A549 (cell line): ENCODE measurements at regions not wholly inside any gene's neighbourhood (a gene's known extent, or its start where the extent isn't known, plus 50 kb on each side); places are given as distances from the start of the nearest gene placed in this dataset.

Source experiments
- ATAC-seq, 2 experiments: fragments of 200-7000 bp in 1 of 2; fragments of >200 bp in 1 of 2; cut with Nextera tagmentation in 1 of 2; cut with Tn5 transposase in 1 of 2; 3 replicates each; pipeline versions ENCODE4 v1.8.0 to v1.9.1; 2018 to 2020; ENCODE audit warnings: mild to moderate bottlenecking in 1 of 2, moderate library complexity in 1 of 2
- CTCF ChIA-PET: fragments of 300-600 bp; sonication (Branson Sonifier 250); formaldehyde crosslinking; extraction: SDS; loops from one replicate; lab custom pipeline; 2021; ENCODE audit warnings: antibody characterized with exemption, inconsistent platforms; lab: Yijun Ruan, JAX
- POLR2A ChIA-PET: fragments of 350-600 bp; formaldehyde crosslinking; extraction: SDS; loops from one replicate; lab custom pipeline; 2021; ENCODE audit warnings: antibody characterized with exemption, inconsistent platforms; lab: Yijun Ruan, JAX
- DNase-seq, 2 experiments: peaks; one replicate each; pipeline versions ENCODE4 v3.0.0 to v3.0.0-alpha.2; 2011 to 2016; ENCODE audit warnings: low read depth in 1 of 2, low spot score in 1 of 2
- FAIRE-seq: peaks from 2 replicates; lab custom pipeline; 2011; peaks lifted over from hg19 to GRCh38; lab: Jason Lieb, UNC
- H3K27ac ChIP-seq, 2 experiments: fragments of >200 bp; sonication (Bioruptor Twin); formaldehyde crosslinking; 3 replicates each; pipeline ENCODE4 v1.5.1; 2016 to 2017
- H3K4me1 ChIP-seq: fragments of >200 bp; sonication (Bioruptor Twin); formaldehyde crosslinking; 3 replicates; pipeline ENCODE4 v1.6.1; 2016
- H3K4me2 ChIP-seq: fragments of >200 bp; sonication (Bioruptor Twin); formaldehyde crosslinking; 3 replicates; pipeline ENCODE4 v1.6.1; 2016
- H3K4me3 ChIP-seq: fragments of >200 bp; sonication (Bioruptor Twin); formaldehyde crosslinking; 3 replicates; pipeline ENCODE4 v1.5.1; 2016
- H3K9me3 ChIP-seq: fragments of >200 bp; sonication (Bioruptor Twin); formaldehyde crosslinking; 3 replicates; pipeline ENCODE4 v1.6.1; 2016
- BHLHE40 ChIP-seq: IDR thresholded peaks from 2 replicates; pipeline ENCODE4 v1.6.1; 2012; ENCODE audit warnings: low read depth, low read length, inconsistent platforms
- CBX8 ChIP-seq: fragments of 200-600 bp; sonication (generic); IDR thresholded peaks from 2 replicates; pipeline ENCODE4 v1.6.1; 2016
- CHD2 ChIP-seq: fragments of 150-350 bp; IDR thresholded peaks from 2 replicates; pipeline ENCODE4 v1.6.1; 2014; ENCODE audit warnings: low read length; ENCODE audit not compliant: partially characterized antibody
- CHD4 ChIP-seq: fragments of 200-600 bp; sonication (generic); IDR thresholded peaks from 2 replicates; pipeline ENCODE4 v1.6.1; 2016; ENCODE audit warnings: antibody characterized with exemption, mild to moderate bottlenecking, borderline replicate concordance
- CTCF ChIP-seq: fragments of >200 bp; sonication (Bioruptor Twin); formaldehyde crosslinking; IDR thresholded peaks from 3 replicates; pipeline ENCODE4 v1.5.1; 2016
- EP300 ChIP-seq, 2 experiments: fragments of >200 bp; sonication (Bioruptor Twin); formaldehyde crosslinking; IDR thresholded peaks; 2 replicates in 1 of 2; 3 replicates in 1 of 2; pipeline ENCODE4 v1.6.1; 2016 to 2017
- FOSL2 ChIP-seq, 2 experiments: fragments of 450-650 bp in 1 of 2; fragments of >200 bp in 1 of 2; sonication (Bioruptor Twin) in 1 of 2; formaldehyde crosslinking; IDR thresholded peaks; 2 replicates each; pipeline versions ENCODE4 v1.5.0 to v1.6.1; 2016 to 2020; ENCODE audit warnings: mild to moderate bottlenecking in 1 of 2, moderate library complexity in 1 of 2
- GATA3 ChIP-seq: IDR thresholded peaks from 2 replicates; pipeline ENCODE4 v1.6.1; 2012; ENCODE audit warnings: borderline replicate concordance
- HDAC2 ChIP-seq: fragments of 200-600 bp; sonication (generic); IDR thresholded peaks from 2 replicates; pipeline ENCODE4 v1.6.1; 2016
- HOXB13 ChIP-seq: fragments of 250-450 bp; sonication (Bioruptor Pico); IDR thresholded peaks from 2 replicates; pipeline ENCODE4 v1.5.0; 2020; ENCODE audit warnings: low read depth, mild to moderate bottlenecking, moderate library complexity
- JUN ChIP-seq, 2 experiments: fragments of >200 bp; sonication (Bioruptor Twin); formaldehyde crosslinking; IDR thresholded peaks; 2 replicates in 1 of 2; 3 replicates in 1 of 2; pipeline ENCODE4 v1.6.1; 2016 to 2017
- JUNB ChIP-seq: fragments of >200 bp; sonication (Bioruptor Twin); formaldehyde crosslinking; IDR thresholded peaks from 2 replicates; pipeline ENCODE4 v1.6.1; 2016
- MAX ChIP-seq: IDR thresholded peaks from 2 replicates; pipeline ENCODE4 v1.6.1; 2012
- NR3C1 ChIP-seq: fragments of >200 bp; sonication (Bioruptor Twin); formaldehyde crosslinking; IDR thresholded peaks from 3 replicates; pipeline ENCODE4 v1.6.1; 2017
- RNF2 ChIP-seq: fragments of 200-600 bp; sonication (generic); IDR thresholded peaks from 2 replicates; pipeline ENCODE4 v1.6.1; 2016; ENCODE audit warnings: low read depth, mild to moderate bottlenecking, antibody characterized with exemption, moderate library complexity, borderline replicate concordance
- SMC3 ChIP-seq: fragments of >200 bp; sonication (Bioruptor Twin); formaldehyde crosslinking; IDR thresholded peaks from 3 replicates; pipeline ENCODE4 v1.6.1; 2018; ENCODE audit warnings: inconsistent platforms
- TFCP2L1 ChIP-seq: fragments of 250-450 bp; sonication (Bioruptor Pico); IDR thresholded peaks from 2 replicates; pipeline ENCODE4 v1.5.0; 2021; ENCODE audit warnings: mild to moderate bottlenecking
- ZFP36 ChIP-seq: fragments of 450-650 bp; IDR thresholded peaks from 2 replicates; pipeline ENCODE4 v1.6.1; 2014; ENCODE audit warnings: borderline replicate concordance; ENCODE audit not compliant: partially characterized antibody
- ZNF302 ChIP-seq: fragments of 250-450 bp; sonication (Bioruptor Pico); IDR thresholded peaks from 2 replicates; pipeline ENCODE4 v1.9.0; 2021; ENCODE audit warnings: inconsistent platforms, mild to moderate bottlenecking, moderate library complexity
- WGBS: methylation state at CpG from one replicate; pipeline ENCODE4 v1.1.6; 2017; ENCODE audit errors: missing lambda C conversion rate; 5-methylcytosine and 5-hydroxymethylcytosine counted together

- peaks cover 12% of the 10 kb centered on the region for H3K9me3 ChIP-seq
- H3K27ac ChIP-seq = no peak overlapping the region
- ChIA-PET POLR2A (no interaction called here), CTCF (no interaction called here)
- TF ChIP-seq BHLHE40 (no peak), TFCP2L1 (CRISPR knock-in tag) (no peak), ZFP36 (no peak), CTCF (no peak), FOSL2 (IDR thresholded peaks at IDR 0.05) (no peak), FOSL2 (CRISPR knock-in tag; IDR thresholded peaks at IDR 0.05) (no peak), ZNF302 (CRISPR knock-in tag) (no peak), CBX8 (no peak), SMC3 (no peak), HDAC2 (no peak)
- TF ChIP-seq, all 56 proteins: peak for 0
- ATAC-seq = no peak
- no peak overlapping the region for H3K4me2 ChIP-seq
- DNase-seq = no peak
- no peaks in the 10 kb centered on the region for H3K4me1 ChIP-seq
- H3K4me3 ChIP-seq = no peak overlapping the region
- FAIRE-seq = no peak
- 50% methylated on average over 1 of the region's 1 CpG for WGBS
These were observed 368.5 kb downstream of the MN1 start for GRCh38 chr22:27433099-27433498.

- ATAC-seq = no peak
- ChIA-PET POLR2A (no interaction called here), CTCF (interaction anchor here (0.9 to 1.2 kb wide), 2 partner anchors 7 to 27 kb away, joined by 3 read pairs; no protein-coding TSS in a partner anchor)
- Histone ChIP-seq H3K4me1 (no peaks in the 10 kb centered on the region), H3K4me2 (no peak overlapping the region), H3K4me3 (no peak overlapping the region), H3K9me3 (peaks cover 12% of the 10 kb centered on the region), H3K27ac (no peak overlapping the region)
- TF ChIP-seq FOSL2 (IDR thresholded peaks at IDR 0.05) = no peak
- no peak for TF ChIP-seq FOSL2 (CRISPR knock-in tag; IDR thresholded peaks at IDR 0.05)
- TF ChIP-seq MAX = no peak
- no peak for TF ChIP-seq NR3C1
- no peak for TF ChIP-seq RNF2
- TF ChIP-seq GATA3 = no peak
- TF ChIP-seq JUN (IDR thresholded peaks at IDR 0.05) = no peak
- no peak for TF ChIP-seq EP300 (IDR thresholded peaks at IDR 0.05)
- WGBS = 78% methylated on average over 4 of the region's 10 CpGs
- FAIRE-seq = no peak
- DNase-seq = no peak
These were observed 367.9 kb downstream of the MN1 start for GRCh38 chr22:27433585-27434190.

GRCh38 chr22:27434898-27435297 lies 366.7 kb downstream of the MN1 start:
- whole genome bisulfite sequencing = 97% methylated on average over 10 of the region's 10 CpGs
- ATAC-seq (no peak), FAIRE-seq (no peak), DNase-seq (no peak)
- Histone ChIP-seq H3K27ac (no peak overlapping the region), H3K4me3 (no peak overlapping the region), H3K4me2 (no peak overlapping the region), H3K9me3 (peaks cover 12% of the 10 kb centered on the region), H3K4me1 (no peaks in the 10 kb centered on the region)
- ChIA-PET POLR2A (no interaction called here), CTCF (interaction anchor here (0.9 to 1.7 kb wide), 3 partner anchors 9 to 29 kb away, joined by 3 to 4 read pairs (median 3); no protein-coding TSS in a partner anchor)
- TF ChIP-seq GATA3 (no peak), CHD2 (no peak), MAX (no peak), CHD4 (no peak), EP300 (IDR thresholded peaks at IDR 0.05) (no peak), JUNB (no peak), HOXB13 (CRISPR knock-in tag) (no peak)
